ENCODE measurements at regions not wholly inside any gene's neighbourhood (a gene's known extent, or its start where the extent isn't known, plus 50 kb on each side); places are given as distances from the start of the nearest gene placed in this dataset.

GRCh38 chr11:70594031-70594430 is 195.7 kb downstream of the CTTN start:
- TF ChIP-seq EGR1 (IDR thresholded peaks at IDR 0.05; ENCODE audit: low read depth in 2 of 2) (no peak), FOXA2 (IDR thresholded peaks at IDR 0.05) (no peak), FOXA1 (IDR thresholded peaks at IDR 0.05) (no peak), TAF1 (conservative IDR thresholded peaks at IDR 0.05) (no peak), HNF4G (IDR thresholded peaks at IDR 0.05) (no peak), YY1 (IDR thresholded peaks at IDR 0.05) (no peak), REST (IDR thresholded peaks at IDR 0.05) (no peak), NR2F2 (IDR thresholded peaks at IDR 0.05) (no peak), ZBTB33 (IDR thresholded peaks at IDR 0.05) (no peak), HNF4A (conservative IDR thresholded peaks at IDR 0.05) (no peak), RXRA (IDR thresholded peaks at IDR 0.05) (no peak), JUND (IDR thresholded peaks at IDR 0.05) (no peak)
- H3K36me3 ChIP-seq (ENCODE audit: control insufficient read depth in 4 of 4, insufficient read depth in 3 of 4, low read depth in 1 of 4, low read length in 3 of 4): no peaks in the 10 kb centered on the region
- H3K9ac ChIP-seq (ENCODE audit: low read depth in 1 of 2, low read length in 2 of 2): no peak overlapping the region
- no peaks in the 10 kb centered on the region for H3K9me3 ChIP-seq (ENCODE audit: control insufficient read depth in 4 of 4, low read length in 3 of 4)
- H3K4me3 ChIP-seq (ENCODE audit: low read depth in 1 of 3, low read length in 3 of 3): no peak overlapping the region
- H3K27me3 ChIP-seq (ENCODE audit: control insufficient read depth in 4 of 4, insufficient read depth in 4 of 4, low read length in 3 of 4): no peaks in the 10 kb centered on the region
- 94% methylated on average over 16 of the region's 16 CpGs for WGBS
- no peak overlapping the region for H3K27ac ChIP-seq (ENCODE audit: low read depth in 1 of 2, low read length in 2 of 2)
- H3K4me1 ChIP-seq (ENCODE audit: control insufficient read depth in 4 of 4, insufficient read depth in 4 of 4, low read length in 3 of 4): no peaks in the 10 kb centered on the region
- no peak for DNase-seq (ENCODE audit: low spot score)

- Histone ChIP-seq H3K9ac (ENCODE audit: low read depth in 1 of 2, low read length in 2 of 2) (no peak overlapping the region), H3K36me3 (ENCODE audit: control insufficient read depth in 4 of 4, insufficient read depth in 3 of 4, low read depth in 1 of 4, low read length in 3 of 4) (no peaks in the 10 kb centered on the region), H3K27me3 (ENCODE audit: control insufficient read depth in 4 of 4, insufficient read depth in 4 of 4, low read length in 3 of 4) (no peaks in the 10 kb centered on the region), H3K4me1 (ENCODE audit: control insufficient read depth in 4 of 4, insufficient read depth in 4 of 4, low read length in 3 of 4) (no peaks in the 10 kb centered on the region), H3K4me3 (ENCODE audit: low read depth in 1 of 3, low read length in 3 of 3) (no peak overlapping the region), H3K9me3 (ENCODE audit: control insufficient read depth in 4 of 4, low read length in 3 of 4) (no peaks in the 10 kb centered on the region), H3K27ac (ENCODE audit: low read depth in 1 of 2, low read length in 2 of 2) (no peak overlapping the region)
- 91% methylated on average over 10 of the region's 10 CpGs for WGBS
- no peak for TF ChIP-seq HNF4G (IDR thresholded peaks at IDR 0.05)
- TF ChIP-seq HNF4A (conservative IDR thresholded peaks at IDR 0.05): no peak
- TF ChIP-seq MAX (IDR thresholded peaks at IDR 0.05): no peak
- TF ChIP-seq CTCF (IDR thresholded peaks at IDR 0.05; ENCODE audit: low read depth, low read length, missing input control): no peak
- no peak for TF ChIP-seq ATF3 (IDR thresholded peaks at IDR 0.05)
- TF ChIP-seq SP1 (IDR thresholded peaks at IDR 0.05): no peak
- no peak for TF ChIP-seq TAF1 (conservative IDR thresholded peaks at IDR 0.05)
- TF ChIP-seq FOXA2 (IDR thresholded peaks at IDR 0.05): no peak
- TF ChIP-seq RXRA (IDR thresholded peaks at IDR 0.05): no peak
- no peak for TF ChIP-seq ZBTB33 (IDR thresholded peaks at IDR 0.05)
- no peak for TF ChIP-seq NR2F2 (IDR thresholded peaks at IDR 0.05)
- TF ChIP-seq REST (IDR thresholded peaks at IDR 0.05): no peak
- TF ChIP-seq FOXA1 (IDR thresholded peaks at IDR 0.05): no peak
- TF ChIP-seq YY1 (IDR thresholded peaks at IDR 0.05): no peak
- no peak for TF ChIP-seq EGR1 (IDR thresholded peaks at IDR 0.05; ENCODE audit: low read depth in 2 of 2)
- TF ChIP-seq JUND (IDR thresholded peaks at IDR 0.05): no peak
- TF ChIP-seq RAD21 (IDR thresholded peaks at IDR 0.05): no peak
- TF ChIP-seq GABPA (IDR thresholded peaks at IDR 0.05 in 1 of 2, conservative IDR thresholded peaks at IDR 0.05 in 1 of 2): no peak
- DNase-seq (ENCODE audit: low spot score): no peak
Measured at GRCh38 chr11:70594606-70595005, 196.3 kb downstream of the CTTN start.

Measured in liver (tissue), 8 donors.